K562 (cell line): ENCODE measurements at regions not wholly inside any gene's neighbourhood (a gene's known extent, or its start where the extent isn't known, plus 50 kb on each side); places are given as distances from the start of the nearest gene placed in this dataset.

ENCODE experiments used
- ATAC-seq: fragments of 200-7000 bp; cut with Tn5 transposase; 3 replicates; pipeline ENCODE4 v1.9.1; 2020; ENCODE audit warnings: moderate library complexity
- BruUV-seq: library from RNA; stranded (reverse); fragments of 400-500 nt; replicated peaks from 2 replicates; lab custom pipeline; 2021; lab: Mats Ljungman, UMichigan
- CTCF ChIA-PET: fragments of 300-600 bp; formaldehyde crosslinking; extraction: SDS; loops from one replicate; lab custom pipeline; 2021; ENCODE audit warnings: low intra/inter-chr PET ratio; lab: Yijun Ruan, JAX
- POLR2A ChIA-PET: fragments of 300-600, 350-650 bp; sonication (Branson Sonifier 250); formaldehyde crosslinking; extraction: SDS; loops from one replicate; lab custom pipeline; 2021; ENCODE audit warnings: antibody characterized with exemption, inconsistent platforms; lab: Yijun Ruan, JAX
- DNase-seq, 4 experiments: peaks; one replicate each; pipeline versions ENCODE4 v3.0.0 to v3.0.0-alpha.2; 2011 to 2018; ENCODE audit warnings: low spot score in 3 of 4, mixed read lengths in 3 of 4; ENCODE audit errors: extremely low read depth in 1 of 4
- FAIRE-seq: peaks from 2 replicates; lab custom pipeline; 2011; peaks lifted over from hg19 to GRCh38; lab: Jason Lieb, UNC
- H2AFZ ChIP-seq: 2 replicates; pipeline ENCODE4 v1.6.0; 2011; ENCODE audit warnings: low read depth, low read length, control low read depth, inconsistent platforms
- H3K27ac ChIP-seq: fragments of 200-600 bp; 3 replicates; pipeline ENCODE4 v1.8.0; 2011; ENCODE audit warnings: low read depth, mild to moderate bottlenecking, control low read depth, inconsistent platforms, low read length, moderate library complexity, mixed read lengths; ENCODE audit errors: extremely low read depth
- H3K27me3 ChIP-seq, 2 experiments: fragments of 300-600 bp in 1 of 2; 2 replicates in 1 of 2; 3 replicates in 1 of 2; pipeline versions ENCODE4 v1.6.0 to v1.8.0; 2011; ENCODE audit warnings: inconsistent platforms in 2 of 2, low read length in 2 of 2, mild to moderate bottlenecking in 1 of 2, mixed read lengths in 1 of 2, moderate library complexity in 1 of 2; ENCODE audit not compliant: control insufficient read depth in 2 of 2, insufficient read depth in 2 of 2
- H3K36me3 ChIP-seq: fragments of 300-600 bp; 3 replicates; pipeline ENCODE4 v1.8.0; 2011; ENCODE audit warnings: mild to moderate bottlenecking, low read length, inconsistent platforms; ENCODE audit not compliant: control insufficient read depth, insufficient read depth
- H3K4me1 ChIP-seq, 2 experiments: fragments of 200-600 bp in 1 of 2; replicated peaks in 1 of 2; 2 replicates in 1 of 2; 3 replicates in 1 of 2; pipeline versions ENCODE4 v1.5.1 to v1.8.0; 2011; ENCODE audit warnings: inconsistent platforms in 2 of 2, low read length in 2 of 2, mild to moderate bottlenecking in 1 of 2, mixed read lengths in 1 of 2, moderate library complexity in 1 of 2; ENCODE audit not compliant: control insufficient read depth in 2 of 2, insufficient read depth in 2 of 2
- H3K4me2 ChIP-seq: 2 replicates; pipeline ENCODE4 v1.6.1; 2011; ENCODE audit warnings: low read length, control low read depth, inconsistent platforms, mixed read lengths; ENCODE audit not compliant: insufficient read depth
- H3K4me3 ChIP-seq: fragments of 200-600 bp; sonication (generic), shearing (Covaris generic); 2 replicates; pipeline ENCODE4 v1.5.1; 2016; ENCODE audit warnings: control low read depth, inconsistent platforms
- H3K79me2 ChIP-seq: fragments of 200-600 bp; 3 replicates; pipeline ENCODE4 v1.8.0; 2011; ENCODE audit warnings: low read length, inconsistent platforms; ENCODE audit not compliant: control insufficient read depth, insufficient read depth
- H3K9ac ChIP-seq, 2 experiments: 2 replicates each; pipeline versions ENCODE4 v1.6.0 to v1.6.1; 2011; ENCODE audit warnings: low read depth in 2 of 2, low read length in 2 of 2, control low read depth in 1 of 2, inconsistent platforms in 1 of 2, mild to moderate bottlenecking in 1 of 2, mixed read lengths in 1 of 2; ENCODE audit not compliant: insufficient read depth in 1 of 2
- H3K9me1 ChIP-seq: one replicate; pipeline ENCODE4 v1.6.0; 2011; ENCODE audit warnings: inconsistent platforms, mild to moderate bottlenecking, low read length, moderate library complexity; ENCODE audit not compliant: control insufficient read depth, insufficient read depth
- H3K9me3 ChIP-seq: replicated peaks from 2 replicates; pipeline ENCODE4 v1.5.1; 2011; ENCODE audit warnings: low read depth, low read length, inconsistent platforms; ENCODE audit not compliant: control insufficient read depth, insufficient read depth
- H4K20me1 ChIP-seq: replicated peaks from 2 replicates; pipeline ENCODE4 v1.6.1; 2011; ENCODE audit warnings: low read length, inconsistent platforms, mixed read lengths; ENCODE audit not compliant: control insufficient read depth, insufficient read depth
- CBX1 ChIP-seq: sonication (generic); IDR thresholded peaks from 2 replicates; pipeline ENCODE4 v1.6.1; 2016; ENCODE audit warnings: antibody characterized with exemption, low read depth, mild to moderate bottlenecking
- CREBBP ChIP-seq: IDR thresholded peaks from one replicate; pipeline ENCODE4 v1.6.1; 2012; ENCODE audit warnings: low read depth, mild to moderate bottlenecking, control low read depth, inconsistent platforms, low read length
- FOXA3 ChIP-seq, 2 experiments: fragments of 450-650 bp in 1 of 2; sonication (generic) in 1 of 2; formaldehyde crosslinking; IDR thresholded peaks in 1 of 2; conservative IDR thresholded peaks in 1 of 2; 2 replicates each; pipeline versions ENCODE4 v1.4.0 to v1.8.0; 2020 to 2022; ENCODE audit warnings: mild to moderate bottlenecking in 2 of 2, missing genetic modification reagents in 1 of 2
- FOXO4 ChIP-seq: fragments of 450-650 bp; formaldehyde crosslinking; IDR thresholded peaks from 2 replicates; pipeline ENCODE4 v1.4.0; 2020; ENCODE audit warnings: mild to moderate bottlenecking, moderate library complexity
- KAT2B ChIP-seq: IDR thresholded peaks from one replicate; pipeline ENCODE4 v1.6.1; 2012; ENCODE audit warnings: low read depth, mild to moderate bottlenecking, control low read depth, inconsistent platforms, low read length, moderate library complexity
- KLF13 ChIP-seq: fragments of 450-650 bp; IDR thresholded peaks from 2 replicates; pipeline ENCODE4 v1.6.1; 2016; ENCODE audit warnings: missing genetic modification characterization, low read depth, mild to moderate bottlenecking, missing compliant biosample characterization, moderate library complexity, borderline replicate concordance
- MGA ChIP-seq: fragments of 450-650 bp; IDR thresholded peaks from 2 replicates; pipeline ENCODE4 v1.6.1; 2016; ENCODE audit warnings: mild to moderate bottlenecking, moderate library complexity
- MIER1 ChIP-seq: fragments of 450-650 bp; IDR thresholded peaks from 2 replicates; pipeline ENCODE4 v1.6.1; 2016; ENCODE audit warnings: antibody characterized with exemption, mild to moderate bottlenecking, low read depth
- NFYB ChIP-seq: IDR thresholded peaks from 2 replicates; pipeline ENCODE4 v1.6.1; 2011; ENCODE audit warnings: mild to moderate bottlenecking, moderate library complexity; ENCODE audit not compliant: insufficient read length; ENCODE audit errors: extremely low read depth
- SRSF1 ChIP-seq: fragments of 200-400 bp; formaldehyde crosslinking; IDR thresholded peaks from 2 replicates; pipeline ENCODE4 v1.6.1; 2017; ENCODE audit warnings: mild to moderate bottlenecking, low read depth, low read length, moderate library complexity
- ZKSCAN8 ChIP-seq: fragments of 200-800 bp; sonication (Bioruptor generic); IDR thresholded peaks from 2 replicates; pipeline ENCODE4 v1.6.1; 2016; ENCODE audit warnings: missing genetic modification characterization, missing compliant biosample characterization
- WGBS: fragments of 100-300 bp; shearing (Covaris generic); methylation state at CpG from one replicate; pipeline ENCODE4 v1.1.6; 2016; ENCODE audit warnings: low coverage, mixed read lengths; ENCODE audit not compliant: insufficient coverage; ENCODE audit errors: missing lambda C conversion rate; 5-methylcytosine and 5-hydroxymethylcytosine counted together
- in situ Hi-C: fragments of 300-500 bp; cut with MboI; formaldehyde crosslinking; loops from 4 replicates; pipeline ENCODE4 v1.15.0; 2018; ENCODE audit warnings: inconsistent platforms, mixed read lengths
- intact Hi-C: fragments of 100-400 bp; cut with micrococcal nuclease; formaldehyde crosslinking; loops from 2 replicates; pipeline ENCODE4 v1.14.2; 2022

- intact Hi-C loops = no loop called here
- in situ Hi-C loops = no loop called here
- BruUV-seq = no TSS peak
- TF ChIP-seq KLF13 (no peak), MIER1 (no peak), FOXA3 (CRISPR knock-in tag; conservative IDR thresholded peaks at IDR 0.05 in 1 of 2, IDR thresholded peaks at IDR 0.05 in 1 of 2) (no peak), MGA (no peak), ZKSCAN8 (CRISPR knock-in tag) (no peak), CBX1 (no peak), FOXO4 (CRISPR knock-in tag) (no peak), KAT2B (no peak), CREBBP (no peak), NFYB (no peak), SRSF1 (no peak)
Measured at GRCh38 chr7:118699222-118699621, 474.7 kb downstream of the ANKRD7 start.

More at GRCh38 chr7:118699222-118699621, 474.7 kb downstream of the ANKRD7 start:
- H3K9me1 ChIP-seq = no peaks in the 10 kb centered on the region
- H3K36me3 ChIP-seq = no peaks in the 10 kb centered on the region
- H3K79me2 ChIP-seq = no peaks in the 10 kb centered on the region
- DNase-seq (no peak), FAIRE-seq (no peak), ATAC-seq (no peak)
- ChIA-PET POLR2A (no interaction called here), CTCF (no interaction called here)
- no peak overlapping the region for H3K9ac ChIP-seq
- no peak overlapping the region for H3K4me2 ChIP-seq
- WGBS = 6% methylated on average over 4 of the region's 4 CpGs
- H3K27ac ChIP-seq = no peak overlapping the region
- H3K27me3 ChIP-seq = no peaks in the 10 kb centered on the region
- H3K9me3 ChIP-seq = no peaks in the 10 kb centered on the region
- H3K4me1 ChIP-seq = no peaks in the 10 kb centered on the region
- H4K20me1 ChIP-seq = no peaks in the 10 kb centered on the region
- H2AFZ ChIP-seq = no peak overlapping the region
- H3K4me3 ChIP-seq = no peak overlapping the region
